ENCODE measurements at regions not wholly inside any gene's neighbourhood (a gene's known extent, or its start where the extent isn't known, plus 50 kb on each side); places are given as distances from the start of the nearest gene placed in this dataset.

- intact Hi-C loops (cut with DNase I): no loop called here
- Histone ChIP-seq H3K27ac (no peak overlapping the region), H3K27me3 (no peaks in the 10 kb centered on the region), H3K9me3 (no peaks in the 10 kb centered on the region), H3K4me3 (no peak overlapping the region), H3K4me1 (no peaks in the 10 kb centered on the region), H3K36me3 (no peaks in the 10 kb centered on the region)
- TF ChIP-seq CTCF (IDR thresholded peaks at IDR 0.05): no peak
- no peak for DNase-seq (ENCODE audit: low spot score in 2 of 2)
Measured at GRCh38 chr18:76149734-76150133, 345.3 kb downstream of the ZNF516 start.

- Histone ChIP-seq H3K27ac (no peak overlapping the region), H3K9me3 (no peaks in the 10 kb centered on the region), H3K27me3 (no peaks in the 10 kb centered on the region), H3K4me3 (no peak overlapping the region), H3K4me1 (no peaks in the 10 kb centered on the region), H3K36me3 (no peaks in the 10 kb centered on the region)
- no peak for TF ChIP-seq CTCF (IDR thresholded peaks at IDR 0.05)
- intact Hi-C loops (cut with DNase I): no loop called here
- no peak for DNase-seq (ENCODE audit: low spot score in 2 of 2)
Measured at GRCh38 chr18:76149284-76149683, 345.8 kb downstream of the ZNF516 start.

GRCh38 chr18:76145521-76146376, 349.3 kb downstream of the ZNF516 start:
- no peaks in the 10 kb centered on the region for H3K27me3 ChIP-seq
- H3K4me1 ChIP-seq: no peaks in the 10 kb centered on the region
- no peaks in the 10 kb centered on the region for H3K9me3 ChIP-seq
- TF ChIP-seq CTCF (IDR thresholded peaks at IDR 0.05): no peak
- no peaks in the 10 kb centered on the region for H3K36me3 ChIP-seq
- no peak overlapping the region for H3K27ac ChIP-seq
- no peak for DNase-seq (ENCODE audit: low spot score in 2 of 2)
- H3K4me3 ChIP-seq: no peak overlapping the region
- intact Hi-C loops (cut with DNase I): no loop called here

- no peak for TF ChIP-seq CTCF (IDR thresholded peaks at IDR 0.05)
- Histone ChIP-seq H3K4me1 (no peaks in the 10 kb centered on the region), H3K27me3 (no peaks in the 10 kb centered on the region), H3K36me3 (no peaks in the 10 kb centered on the region), H3K27ac (no peak overlapping the region), H3K4me3 (no peak overlapping the region), H3K9me3 (no peaks in the 10 kb centered on the region)
- intact Hi-C loops (cut with DNase I): no loop called here
- no peak for DNase-seq (ENCODE audit: low spot score in 2 of 2)
Measured at GRCh38 chr18:76144844-76145243, 350.2 kb downstream of the ZNF516 start.

GRCh38 chr18:76142611-76143010, 352.4 kb downstream of the ZNF516 start:
- no peak for DNase-seq (ENCODE audit: low spot score in 2 of 2)
- H3K4me3 ChIP-seq: no peak overlapping the region
- no peak for TF ChIP-seq CTCF (IDR thresholded peaks at IDR 0.05)
- no peaks in the 10 kb centered on the region for H3K27me3 ChIP-seq
- no peaks in the 10 kb centered on the region for H3K4me1 ChIP-seq
- H3K9me3 ChIP-seq: no peaks in the 10 kb centered on the region
- no peaks in the 10 kb centered on the region for H3K36me3 ChIP-seq
- H3K27ac ChIP-seq: no peak overlapping the region
- intact Hi-C loops (cut with DNase I): no loop called here

All from ascending aorta (tissue), 2 donors.